Medulla oblongata (tissue), 1 donor: ENCODE measurements at regions not wholly inside any gene's neighbourhood (a gene's known extent, or its start where the extent isn't known, plus 50 kb on each side); places are given as distances from the start of the nearest gene placed in this dataset.

Experiments used
- DNase-seq: peaks from one replicate; pipeline ENCODE4 v3.0.0-alpha.2; 2015; ENCODE audit errors: extremely low spot score

DNA sequence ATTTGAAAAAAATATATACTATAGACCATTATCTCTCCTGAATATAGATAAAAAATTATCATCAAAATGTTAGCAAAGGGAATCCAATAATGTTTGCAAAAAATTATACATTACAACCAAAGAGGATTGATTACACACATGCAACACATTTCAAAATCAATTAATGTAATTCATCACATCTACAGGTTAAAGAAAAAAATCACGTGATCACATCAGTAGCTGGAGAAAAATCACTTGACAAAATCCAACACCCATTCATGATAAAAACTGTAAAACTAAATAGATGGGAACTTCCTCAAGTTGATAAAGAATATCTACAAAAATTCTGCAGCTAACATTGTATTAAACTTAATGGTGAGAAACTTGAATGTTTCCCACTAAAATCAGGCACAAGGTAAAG lies 1047.5 kb upstream of the CNTNAP5 start:
- DNase-seq, result no peak

- no peak for DNase-seq
These were observed 1044.4 kb upstream of the CNTNAP5 start for GRCh38 chr2:122980671-122981070.

- DNase-seq, result no peak
These were observed 1042.2 kb upstream of the CNTNAP5 start for GRCh38 chr2:122982936-122983335.

DNA sequence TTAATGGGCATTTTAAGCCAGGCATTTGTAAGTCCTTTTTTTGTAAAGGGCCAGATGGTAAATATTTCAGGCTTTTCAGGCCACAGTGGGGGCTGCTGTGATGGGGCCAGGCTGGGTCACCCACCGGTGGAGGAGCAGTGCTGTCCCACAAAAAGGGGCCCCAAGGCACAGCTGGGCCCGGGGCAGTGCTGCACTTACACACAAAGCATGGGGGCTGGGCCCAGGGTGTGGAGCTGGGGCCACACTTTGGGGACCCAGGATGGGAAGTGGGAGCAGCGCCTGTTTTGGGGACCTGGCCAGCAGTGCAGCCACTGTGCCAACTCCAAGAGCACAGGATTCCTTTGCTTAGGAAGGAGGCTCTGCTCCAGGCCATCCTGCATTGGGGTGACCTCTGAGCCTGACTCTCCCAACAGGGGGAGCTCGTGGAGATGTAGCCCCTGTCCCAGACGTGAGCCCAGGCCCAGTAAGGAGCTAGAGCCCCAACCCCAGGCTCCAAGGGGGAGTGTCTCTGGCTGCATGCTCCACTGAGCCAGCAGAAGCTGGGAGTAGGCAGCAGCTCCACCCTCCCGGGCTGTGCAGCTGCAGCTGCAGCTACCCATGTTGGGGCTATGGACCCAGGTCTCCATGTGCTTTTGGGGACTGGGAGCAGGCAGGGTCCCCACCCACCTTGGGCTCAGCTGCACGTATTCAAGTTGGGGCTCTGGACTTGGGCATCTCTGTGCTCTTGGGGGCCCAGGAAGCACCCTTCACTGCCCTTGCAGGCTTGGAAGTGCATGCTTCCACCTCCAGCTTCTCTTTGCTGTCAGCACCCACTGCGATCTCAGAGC lies 1036.5 kb upstream of the CNTNAP5 start:
- DNase-seq, result no peak

DNA sequence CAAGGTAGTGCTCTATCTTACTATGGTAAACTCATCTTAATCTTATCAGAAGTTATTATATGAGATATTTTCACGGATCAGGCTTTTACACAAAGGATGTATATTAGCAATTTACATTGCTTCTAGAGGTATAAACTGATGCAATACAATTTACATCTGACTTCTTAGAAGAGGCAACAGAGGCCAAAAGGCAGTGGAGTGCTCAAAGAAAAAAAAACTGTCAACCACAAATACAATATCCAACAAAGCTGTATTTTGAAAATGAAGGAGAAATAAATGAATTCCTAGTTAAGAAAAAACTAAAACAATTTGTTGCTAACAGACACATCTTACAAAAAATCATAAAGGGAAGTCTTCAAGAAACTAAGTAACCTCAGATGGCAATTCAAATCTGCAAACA lies 1031.5 kb upstream of the CNTNAP5 start:
- DNase-seq, result no peak

GRCh38 chr2:122999258-122999657 lies 1025.8 kb upstream of the CNTNAP5 start:
- DNase-seq, result no peak

- DNase-seq, result no peak
These were observed 1025.3 kb upstream of the CNTNAP5 start for GRCh38 chr2:122999821-123000220.

GRCh38 chr2:123002660-123003248 lies 1022.3 kb upstream of the CNTNAP5 start:
- DNase-seq, result no peak

- no peak for DNase-seq
These were observed 1009.9 kb upstream of the CNTNAP5 start for GRCh38 chr2:123015186-123015585.

DNA sequence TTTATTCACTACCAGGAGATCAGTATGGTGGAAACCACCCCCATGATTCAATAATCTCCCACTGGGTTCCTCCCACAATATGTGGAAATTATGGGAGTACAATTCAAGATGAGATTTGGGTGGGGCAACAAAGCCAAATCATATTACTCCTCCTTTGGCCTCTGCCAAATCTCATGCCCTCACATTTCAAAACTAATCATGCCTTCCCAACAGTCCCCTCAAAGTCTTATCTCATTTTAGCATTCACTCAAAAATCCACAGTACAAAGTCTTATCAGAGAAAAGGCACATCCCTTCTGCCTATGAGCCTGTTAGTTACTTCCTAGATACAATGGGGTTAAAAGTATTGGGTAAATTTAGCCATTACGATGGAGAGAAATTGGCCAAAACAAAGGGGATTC lies 989.5 kb upstream of the CNTNAP5 start:
- no peak for DNase-seq

- no peak for DNase-seq
These were observed 988.8 kb upstream of the CNTNAP5 start for GRCh38 chr2:123036300-123036699.

DNA sequence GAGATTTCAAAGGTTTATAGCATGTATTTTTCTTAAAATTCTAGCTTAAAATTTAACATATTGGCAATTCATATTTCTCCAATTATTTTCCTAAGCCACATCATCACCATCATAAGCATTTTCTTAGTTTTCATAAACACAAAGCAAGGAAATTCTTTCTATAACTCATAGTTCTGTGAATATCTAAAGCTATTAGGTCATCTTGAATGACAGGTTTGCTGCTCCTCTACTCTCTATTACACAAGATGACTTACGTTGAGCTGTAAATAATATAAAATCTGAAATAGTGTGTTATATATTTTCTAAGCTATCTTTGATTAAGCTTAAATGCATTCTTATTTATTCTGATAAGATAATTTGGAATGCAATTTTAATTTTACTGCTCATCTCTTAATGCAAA lies 984.6 kb upstream of the CNTNAP5 start:
- no peak for DNase-seq

DNA sequence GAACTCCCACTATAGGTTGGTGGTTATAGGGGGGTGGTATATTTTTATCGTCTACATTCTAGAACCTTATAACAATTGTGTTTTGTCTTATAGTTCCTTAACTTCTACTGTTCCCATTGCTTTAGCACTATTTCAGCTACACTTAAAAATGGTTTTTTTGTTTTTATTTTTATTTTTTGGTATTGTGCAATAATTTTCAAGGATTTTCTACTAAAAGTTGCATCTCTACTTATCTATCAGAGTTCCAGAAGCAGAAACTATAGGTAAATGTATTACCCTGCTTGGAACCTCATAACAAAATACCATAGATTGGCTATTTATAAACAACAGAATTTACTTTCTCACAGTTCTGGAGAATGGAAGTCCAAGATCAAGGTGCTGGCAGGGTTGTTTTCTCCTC lies 981.6 kb upstream of the CNTNAP5 start:
- no peak for DNase-seq

- no peak for DNase-seq
These were observed 979.4 kb upstream of the CNTNAP5 start for GRCh38 chr2:123045713-123046112.

DNA sequence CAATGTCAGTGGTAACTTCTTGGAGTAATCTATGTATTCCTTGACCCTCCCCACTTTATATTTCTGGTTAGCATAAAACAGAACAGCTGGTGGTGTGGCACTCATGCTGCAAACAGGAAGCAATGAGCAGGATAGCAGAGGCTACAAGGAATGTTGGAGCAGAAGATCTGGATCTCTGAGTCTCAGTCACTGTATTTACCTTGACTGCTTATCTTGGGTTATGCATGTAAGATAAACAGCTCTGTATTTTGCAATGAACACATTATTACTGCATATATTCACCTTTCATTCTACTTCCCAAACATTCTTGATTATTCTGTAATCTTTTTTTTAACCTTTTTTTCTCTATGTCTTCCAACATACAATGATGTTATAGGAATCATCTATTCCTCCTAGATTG lies 977.9 kb upstream of the CNTNAP5 start:
- no peak for DNase-seq

DNA sequence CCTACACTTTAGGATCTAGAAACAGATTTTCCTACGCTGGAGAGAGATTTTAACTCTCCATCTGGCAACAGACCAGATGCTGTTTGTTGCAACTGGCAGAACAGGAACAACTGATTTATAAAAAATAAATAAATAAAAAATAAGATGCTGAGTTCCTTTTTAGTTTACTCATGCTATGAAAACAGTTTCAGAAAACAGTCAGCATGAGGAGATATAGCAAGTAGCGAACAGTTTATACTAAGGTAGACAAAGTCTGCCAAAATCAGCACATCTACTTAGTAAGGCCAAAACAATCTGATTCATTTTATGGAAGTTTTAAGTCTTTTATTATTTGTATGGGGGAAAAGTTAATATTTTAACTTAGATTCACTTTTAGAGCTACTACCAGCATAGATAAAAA lies 974.0 kb upstream of the CNTNAP5 start:
- no peak for DNase-seq

DNA sequence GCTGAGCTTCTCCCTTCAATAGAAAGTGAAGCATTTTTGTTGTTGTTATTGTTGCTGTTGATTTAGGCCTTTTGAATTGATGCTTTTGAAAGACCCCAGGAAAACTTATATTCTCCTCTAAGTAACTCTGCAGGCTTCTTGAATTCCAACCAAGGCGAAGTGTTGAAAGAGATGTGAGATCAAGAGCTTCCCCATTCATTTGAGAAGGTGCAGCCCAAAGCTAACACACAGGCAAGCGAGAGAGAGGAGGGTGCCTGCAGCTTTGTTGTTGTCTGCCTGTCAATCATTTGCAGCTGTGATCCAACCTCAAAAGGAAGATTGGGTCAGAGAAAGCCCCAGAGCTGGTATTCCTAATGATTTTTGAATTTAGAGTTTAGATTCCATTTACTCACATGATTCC lies 963.6 kb upstream of the CNTNAP5 start:
- no peak for DNase-seq

- DNase-seq, result peak; percentile 24
These were observed 951.7 kb upstream of the CNTNAP5 start for GRCh38 chr2:123073371-123073770.

DNA sequence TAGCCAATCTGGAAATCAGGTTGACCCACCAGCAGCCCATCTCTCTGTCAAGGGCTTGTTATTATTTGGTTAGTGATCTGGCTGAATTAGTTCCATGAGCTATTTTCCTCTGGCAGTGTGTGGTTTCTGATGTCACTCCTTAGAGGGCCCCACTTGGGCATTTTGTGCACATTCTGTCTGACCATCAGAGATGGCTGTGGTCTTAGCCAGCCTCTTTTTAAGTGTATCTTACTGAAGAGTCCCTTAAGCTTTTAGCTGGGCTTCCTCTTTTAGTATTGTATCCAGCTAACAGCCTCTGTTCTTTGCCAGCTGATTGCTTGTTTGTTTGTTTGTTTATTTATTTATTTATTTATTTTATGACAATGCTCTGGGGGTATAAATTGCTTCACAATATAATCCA lies 951.1 kb upstream of the CNTNAP5 start:
- DNase-seq, result peak; percentile 11

- no peak for DNase-seq
These were observed 948.0 kb upstream of the CNTNAP5 start for GRCh38 chr2:123077101-123077500.

DNA sequence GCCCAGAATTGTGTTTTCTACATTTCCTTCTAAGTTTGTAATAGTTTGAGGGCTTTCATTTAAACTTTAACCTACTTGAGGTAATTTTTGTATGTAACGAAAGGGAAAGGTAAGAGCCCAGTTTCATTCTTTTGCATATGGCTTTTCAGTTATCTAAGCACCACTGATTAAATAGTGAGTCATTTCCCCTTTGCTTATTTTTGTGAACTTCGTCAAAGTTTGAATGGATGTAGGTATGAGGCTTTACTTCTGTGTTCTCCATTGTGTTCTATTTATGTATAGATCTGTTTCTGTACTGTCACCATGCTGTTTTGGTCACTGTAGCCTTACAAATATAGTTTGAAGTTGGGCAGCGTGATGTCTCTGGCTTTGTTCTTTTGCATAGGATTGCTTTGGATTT lies 944.8 kb upstream of the CNTNAP5 start:
- DNase-seq, result no peak

GRCh38 chr2:123085484-123085883 lies 939.6 kb upstream of the CNTNAP5 start:
- no peak for DNase-seq

DNA sequence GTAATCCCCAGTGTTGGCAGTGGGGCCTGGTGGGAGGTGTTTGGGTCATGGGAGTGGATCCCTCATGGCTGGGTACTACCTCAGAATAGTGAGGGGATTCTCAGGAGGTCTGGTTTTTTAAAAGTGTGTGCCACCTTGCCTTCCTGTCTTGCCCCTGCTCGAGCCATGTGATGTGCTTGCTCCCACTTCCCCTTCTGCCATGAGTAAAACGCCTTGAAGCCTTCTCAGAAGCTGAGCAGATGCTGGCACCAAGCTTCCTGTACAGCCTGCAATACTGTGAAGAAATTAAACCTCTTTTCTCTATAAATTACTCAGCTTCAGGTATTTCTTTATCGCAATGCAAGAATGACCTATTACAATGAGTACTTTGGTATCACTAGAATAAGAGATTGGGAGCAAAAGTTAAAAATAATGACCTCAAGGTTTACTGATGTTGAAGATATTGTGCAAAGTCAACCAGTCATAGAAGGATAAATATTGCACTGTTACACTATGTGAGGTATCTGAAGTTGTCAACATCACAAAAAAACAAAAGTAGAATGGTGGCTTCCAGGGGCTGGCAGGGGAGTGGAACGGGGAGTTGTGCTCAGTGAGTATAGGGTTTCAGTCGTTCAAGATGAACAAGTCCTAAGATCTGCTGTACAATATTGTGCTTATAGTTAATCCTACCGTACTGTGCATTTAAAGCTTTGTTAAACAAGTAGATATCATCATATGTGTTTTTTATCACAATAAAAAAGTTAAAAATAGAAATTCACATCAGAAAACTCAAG lies 938.3 kb upstream of the CNTNAP5 start:
- DNase-seq, result no peak
